Activated CD4-positive, alpha-beta T cell treated with anti-CD3 and anti-CD28 coated beads, Interleukin-2, amount 10 ng/mL, durations not matched to agents 24 days and 14 days (primary cell): ENCODE measurements at regions not wholly inside any gene's neighbourhood (a gene's known extent, or its start where the extent isn't known, plus 50 kb on each side); places are given as distances from the start of the nearest gene placed in this dataset.

Experiments
- DNase-seq: peaks from one replicate; pipeline ENCODE4 v3.0.0; 2022
- H3K27ac Mint-ChIP-seq: one replicate; pipeline ENCODE4 v1.8.0; 2022; ENCODE audit warnings: mild to moderate bottlenecking, mixed read lengths
- H3K27me3 Mint-ChIP-seq: one replicate; pipeline ENCODE4 v1.8.0; 2022; ENCODE audit warnings: mixed read lengths
- H3K36me3 Mint-ChIP-seq: one replicate; pipeline ENCODE4 v1.8.0; 2022; ENCODE audit warnings: low read depth, mild to moderate bottlenecking, mixed read lengths
- H3K4me1 Mint-ChIP-seq: one replicate; pipeline ENCODE4 v1.8.0; 2021; ENCODE audit warnings: mixed read lengths
- H3K4me3 Mint-ChIP-seq: one replicate; pipeline ENCODE4 v1.8.0; 2022; ENCODE audit warnings: mild to moderate bottlenecking, moderate library complexity, mixed read lengths
- H3K9me3 Mint-ChIP-seq: one replicate; pipeline ENCODE4 v1.8.0; 2021; ENCODE audit warnings: mixed read lengths
- intact Hi-C: fragments of 100-400 bp; cut with micrococcal nuclease; formaldehyde crosslinking; loops from one replicate; pipeline ENCODE4 v1.15.1; 2023

- Mint-ChIP-seq H3K9me3 (no peaks in the 10 kb centered on the region), H3K4me3 (no peak overlapping the region), H3K27ac (no peak overlapping the region), H3K27me3 (peaks cover 9% of the 10 kb centered on the region), H3K36me3 (no peaks in the 10 kb centered on the region), H3K4me1 (peaks cover 21% of the 10 kb centered on the region)
- intact Hi-C loops: no loop called here
- no peak for DNase-seq
These were observed 277.6 kb upstream of the CXCR4 start for GRCh38 chr2:136395582-136395981.

DNA sequence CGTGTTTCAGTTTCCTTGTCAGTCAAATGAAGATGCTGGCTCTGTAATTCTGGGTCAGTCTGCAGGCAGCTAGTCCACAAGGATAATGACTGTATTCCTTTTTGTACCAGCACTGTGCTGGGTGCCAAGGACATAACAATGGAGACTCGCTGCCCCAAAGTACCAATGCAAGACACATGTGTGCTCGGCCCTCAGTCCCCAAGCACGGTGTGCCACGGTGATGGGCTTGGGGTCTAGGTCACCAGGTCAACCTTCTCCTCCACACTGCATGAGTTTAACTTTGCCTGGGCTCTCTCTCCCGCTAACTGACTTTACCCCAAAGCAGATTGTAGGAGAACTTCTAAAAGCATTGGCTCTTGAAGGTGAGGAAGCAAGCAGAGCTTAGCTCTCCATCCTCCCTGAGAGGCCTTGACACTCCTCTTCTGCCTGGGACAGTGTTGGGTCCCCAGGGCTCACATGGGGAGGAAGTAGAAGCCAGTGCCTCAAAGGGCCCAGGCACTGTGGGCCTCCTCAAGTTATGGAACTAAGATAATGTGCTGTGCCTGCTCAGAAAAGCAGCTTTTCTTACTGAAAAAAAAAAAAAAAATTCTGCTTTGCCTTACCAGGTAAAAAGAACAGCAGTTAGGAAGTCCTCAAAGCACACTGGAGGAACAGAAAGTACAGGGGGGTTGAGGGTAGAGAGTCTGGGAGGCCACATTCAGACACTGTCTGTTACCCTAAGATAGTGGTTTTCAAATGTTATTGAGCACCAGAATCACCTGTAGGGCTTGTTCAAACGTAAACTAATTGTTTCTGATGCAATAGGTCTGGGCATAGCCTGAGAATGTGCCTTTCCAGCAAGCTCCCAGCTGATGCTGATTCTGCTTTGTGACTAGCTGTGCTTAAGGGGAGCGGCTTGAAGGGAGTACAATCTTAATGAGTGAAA, 276.4 kb upstream of the CXCR4 start:
- H3K4me3 Mint-ChIP-seq: no peak overlapping the region
- no peak overlapping the region for H3K27ac Mint-ChIP-seq
- H3K27me3 Mint-ChIP-seq: peaks cover 2% of the 10 kb centered on the region

DNA sequence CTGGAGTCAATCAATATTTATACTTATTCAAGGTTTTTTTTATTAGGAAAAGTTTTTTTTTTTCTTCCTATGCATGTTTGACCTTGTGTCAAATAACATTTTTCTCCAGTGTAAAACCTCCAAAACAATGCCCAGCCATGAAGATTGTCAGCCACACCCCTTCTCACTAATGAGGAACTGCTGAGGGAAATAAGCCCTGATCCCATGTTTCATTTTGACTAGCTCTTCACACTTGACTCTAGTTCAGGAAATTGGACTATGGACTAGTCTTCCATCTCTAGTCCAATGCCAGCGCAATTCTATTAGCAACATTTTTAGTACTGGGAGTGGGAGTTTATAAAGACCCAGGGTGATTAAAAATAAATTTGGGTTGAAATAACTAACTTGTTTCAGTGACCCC, 275.6 kb upstream of the CXCR4 start:
- no peak for DNase-seq
- H3K27me3 Mint-ChIP-seq: peaks cover 2% of the 10 kb centered on the region
- intact Hi-C loops: no loop called here
- no peaks in the 10 kb centered on the region for H3K9me3 Mint-ChIP-seq
- H3K36me3 Mint-ChIP-seq: no peaks in the 10 kb centered on the region
- H3K4me3 Mint-ChIP-seq: no peak overlapping the region
- H3K27ac Mint-ChIP-seq: no peak overlapping the region
- peaks cover 21% of the 10 kb centered on the region for H3K4me1 Mint-ChIP-seq

More for the DNA sequence above, 276.4 kb upstream of the CXCR4 start:
- H3K9me3 Mint-ChIP-seq: no peaks in the 10 kb centered on the region
- intact Hi-C loops: no loop called here
- peaks cover 21% of the 10 kb centered on the region for H3K4me1 Mint-ChIP-seq
- no peak for DNase-seq
- H3K36me3 Mint-ChIP-seq: no peaks in the 10 kb centered on the region

- no peak for DNase-seq
- intact Hi-C loops: no loop called here
- Mint-ChIP-seq H3K27ac (no peak overlapping the region), H3K4me1 (peaks cover 21% of the 10 kb centered on the region), H3K36me3 (no peaks in the 10 kb centered on the region), H3K4me3 (no peak overlapping the region), H3K9me3 (no peaks in the 10 kb centered on the region), H3K27me3 (peaks cover 2% of the 10 kb centered on the region)
These were observed 275.1 kb upstream of the CXCR4 start for GRCh38 chr2:136392897-136393505.

GRCh38 chr2:136389809-136390208, 271.9 kb upstream of the CXCR4 start:
- H3K27me3 Mint-ChIP-seq: no peaks in the 10 kb centered on the region
- peak; percentile 50 for DNase-seq
- no peak overlapping the region for H3K27ac Mint-ChIP-seq
- H3K9me3 Mint-ChIP-seq: no peaks in the 10 kb centered on the region
- no peaks in the 10 kb centered on the region for H3K36me3 Mint-ChIP-seq
- intact Hi-C loops: no loop called here
- no peak overlapping the region for H3K4me3 Mint-ChIP-seq
- peaks cover 19% of the 10 kb centered on the region for H3K4me1 Mint-ChIP-seq

DNA sequence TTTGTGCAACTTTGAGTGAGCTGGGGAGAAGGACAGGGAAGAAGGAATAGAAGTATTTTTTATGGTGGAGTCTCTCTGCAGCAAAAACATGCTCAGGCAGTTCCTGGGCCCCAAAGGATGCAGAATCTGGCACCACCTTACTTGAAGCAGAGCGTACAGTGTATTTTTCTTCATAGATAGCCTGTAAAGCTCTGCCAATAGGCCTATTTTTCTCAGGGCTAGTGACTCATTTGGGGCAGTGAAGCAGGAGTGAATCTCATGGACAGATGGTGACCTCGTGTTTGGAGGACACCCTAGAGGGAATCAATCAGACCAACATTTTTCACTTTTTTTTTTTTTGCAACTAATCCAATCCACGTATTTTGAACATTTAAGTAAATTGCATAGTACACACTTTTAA, 268.1 kb upstream of the CXCR4 start:
- no peak for DNase-seq
- no peak overlapping the region for H3K27ac Mint-ChIP-seq
- H3K36me3 Mint-ChIP-seq: no peaks in the 10 kb centered on the region
- H3K9me3 Mint-ChIP-seq: no peaks in the 10 kb centered on the region
- intact Hi-C loops: no loop called here
- peaks cover 40% of the 10 kb centered on the region for H3K4me1 Mint-ChIP-seq
- no peaks in the 10 kb centered on the region for H3K27me3 Mint-ChIP-seq
- H3K4me3 Mint-ChIP-seq: no peak overlapping the region

DNA sequence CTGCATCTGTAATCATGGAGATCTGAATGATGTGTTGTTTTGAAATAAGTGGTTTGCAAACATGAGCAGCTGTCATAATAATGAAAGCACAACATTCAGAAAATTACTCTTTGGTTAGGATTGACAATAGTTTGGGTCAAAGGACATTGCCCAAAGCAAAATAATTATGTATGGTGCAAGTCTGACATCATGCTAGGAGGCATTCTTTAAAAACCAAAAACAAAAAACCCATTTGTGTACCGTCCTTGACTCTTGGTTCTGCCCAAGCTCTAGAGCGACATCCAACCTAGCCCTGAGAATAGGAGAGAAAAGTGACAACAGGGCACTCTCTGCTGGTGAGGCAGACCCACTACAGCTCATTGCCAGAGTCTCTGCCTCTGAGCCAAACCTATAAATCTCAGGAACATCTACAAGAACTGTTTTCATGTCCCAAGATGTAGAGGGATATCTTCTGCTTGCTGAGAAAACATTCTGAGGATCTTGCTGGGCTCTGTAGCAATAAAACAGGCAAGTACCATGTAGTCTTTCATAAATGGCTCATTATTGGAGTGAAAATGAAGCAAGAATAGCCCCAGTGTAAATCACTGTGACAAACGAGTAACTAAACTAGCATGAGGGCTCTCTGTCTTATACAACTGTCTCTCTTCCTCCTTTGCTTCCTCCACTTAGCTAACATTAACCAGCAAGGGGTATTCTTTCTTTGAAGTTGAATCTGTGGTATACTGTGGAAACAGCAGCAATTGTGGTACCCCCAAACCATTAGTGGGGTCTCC, 266.8 kb upstream of the CXCR4 start:
- Mint-ChIP-seq H3K4me1 (peaks cover 44% of the 10 kb centered on the region), H3K36me3 (no peaks in the 10 kb centered on the region), H3K27ac (peak overlapping the region; percentile 93), H3K27me3 (no peaks in the 10 kb centered on the region), H3K9me3 (no peaks in the 10 kb centered on the region), H3K4me3 (peak overlapping the region; percentile 27)
- DNase-seq: peak; percentile 87
- intact Hi-C loops: loop anchor here (1.0 to 5.0 kb wide), 6 partner anchors 39 to 1466 kb away; partner anchors contain the start of genes CCNT2, R3HDM1, UBXN4 and ZRANB3

GRCh38 chr2:136383167-136383566, 265.2 kb upstream of the CXCR4 start:
- Mint-ChIP-seq H3K4me3 (peak overlapping the region; percentile 58), H3K27ac (peak overlapping the region; percentile 93), H3K9me3 (no peaks in the 10 kb centered on the region), H3K4me1 (peaks cover 57% of the 10 kb centered on the region), H3K27me3 (no peaks in the 10 kb centered on the region), H3K36me3 (no peaks in the 10 kb centered on the region)
- no peak for DNase-seq
- intact Hi-C loops: loop anchor here (2.0 to 5.0 kb wide), 5 partner anchors 176 to 1330 kb away; partner anchors contain the start of genes R3HDM1, RAB3GAP1, UBXN4 and ZRANB3

DNA sequence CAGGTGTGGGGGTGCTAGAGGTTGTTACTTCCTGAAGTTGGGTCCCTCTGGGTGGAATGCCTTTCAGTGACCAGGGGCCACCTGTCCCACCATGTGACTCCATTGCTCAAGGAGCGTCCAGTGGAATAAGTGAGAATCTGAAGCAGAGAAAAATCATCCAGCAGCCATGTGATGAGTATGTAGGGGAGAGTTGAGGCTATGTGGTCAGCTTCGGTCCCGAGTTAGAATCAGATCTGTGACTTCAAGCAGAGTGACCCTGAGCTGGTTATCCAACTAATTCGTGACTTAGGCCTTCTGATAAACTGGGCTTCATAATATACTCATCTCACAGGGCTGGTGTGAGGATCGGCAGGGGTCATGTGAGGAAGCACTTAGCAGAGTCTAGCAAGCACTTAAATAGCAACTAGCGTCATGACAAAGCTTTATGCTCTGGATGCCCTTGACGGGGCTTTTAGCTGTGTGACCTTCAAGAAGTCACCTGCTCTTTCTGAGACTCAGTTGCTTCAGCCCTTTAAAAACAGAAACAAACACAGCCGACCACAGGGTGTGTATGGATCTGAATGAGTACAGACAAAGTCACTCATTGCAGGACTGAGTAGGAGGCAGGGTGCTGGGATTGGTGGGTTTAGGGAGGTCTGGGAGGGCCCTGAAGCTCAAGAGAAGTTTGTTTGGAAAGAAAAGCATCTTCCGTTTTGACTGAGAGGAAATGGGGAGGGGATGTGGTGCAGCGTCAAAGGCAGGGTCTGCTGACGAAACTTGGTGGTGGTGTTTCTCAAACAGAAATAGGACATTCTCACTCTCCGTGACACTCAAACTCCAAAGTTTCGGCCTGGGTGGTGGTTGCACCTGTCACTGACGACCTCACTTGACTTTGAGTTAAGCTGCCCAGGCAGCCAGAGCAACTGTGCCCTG, 264.0 kb upstream of the CXCR4 start:
- H3K36me3 Mint-ChIP-seq: no peaks in the 10 kb centered on the region
- peaks cover 69% of the 10 kb centered on the region for H3K4me1 Mint-ChIP-seq
- H3K27me3 Mint-ChIP-seq: no peaks in the 10 kb centered on the region
- peak overlapping the region; percentile 58 for H3K4me3 Mint-ChIP-seq
- H3K27ac Mint-ChIP-seq: peak overlapping the region; percentile 93
- peak; percentile 93 for DNase-seq
- no peaks in the 10 kb centered on the region for H3K9me3 Mint-ChIP-seq
- intact Hi-C loops: loop anchor here (1.0 to 5.0 kb wide), 18 partner anchors 23 to 1329 kb away; partner anchors contain the start of genes DARS1, R3HDM1, RAB3GAP1 and UBXN4

GRCh38 chr2:136381245-136381644, 263.3 kb upstream of the CXCR4 start:
- Mint-ChIP-seq H3K27ac (peak overlapping the region; percentile 93), H3K36me3 (no peaks in the 10 kb centered on the region), H3K9me3 (no peaks in the 10 kb centered on the region), H3K4me3 (peak overlapping the region; percentile 58), H3K4me1 (peaks cover 77% of the 10 kb centered on the region), H3K27me3 (no peaks in the 10 kb centered on the region)
- intact Hi-C loops: loop anchor here (5.0 kb wide), 3 partner anchors 639 to 849 kb away; partner anchors contain the start of genes R3HDM1, UBXN4 and ZRANB3
- no peak for DNase-seq

DNA sequence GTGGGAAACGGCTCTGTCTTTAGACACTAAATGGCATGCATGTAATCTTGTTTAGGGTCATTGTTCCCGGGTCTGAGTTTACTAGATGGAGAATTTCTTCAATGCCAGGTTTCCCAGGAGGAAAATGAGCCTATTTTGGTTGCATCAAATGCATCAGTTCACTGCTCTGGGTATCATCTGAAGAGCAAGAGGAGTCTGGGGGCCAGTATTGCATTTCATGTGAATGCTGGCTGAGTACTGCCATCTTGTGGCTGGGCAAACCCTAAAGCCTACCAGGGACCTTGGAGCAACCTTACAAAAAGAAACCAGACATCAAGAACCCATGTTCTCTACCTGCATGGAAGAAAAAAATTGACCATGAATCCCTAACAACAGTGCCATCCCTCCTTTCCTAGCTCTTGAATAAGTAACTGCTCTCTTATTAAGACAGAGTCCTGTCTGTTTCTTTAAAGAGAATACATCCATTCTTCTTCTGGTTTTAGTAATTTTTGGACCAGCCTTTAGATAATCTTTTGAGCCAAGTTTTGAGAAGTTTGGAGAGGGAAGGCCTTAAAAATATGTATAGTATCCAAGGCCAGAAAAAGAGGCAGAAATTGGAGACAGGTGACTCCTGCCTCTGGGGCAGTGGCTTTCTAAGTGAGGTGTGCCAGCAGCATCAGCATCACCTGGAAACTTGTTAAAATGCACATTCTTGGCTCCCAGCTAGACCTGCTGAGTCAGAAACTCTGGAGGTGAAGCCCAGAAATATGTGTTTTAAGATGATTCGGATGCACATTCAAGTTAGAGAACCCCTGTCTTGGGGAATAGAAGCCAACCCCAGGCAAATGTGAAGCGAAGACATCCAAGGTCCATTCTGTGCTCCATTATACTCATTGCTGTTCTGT, 261.0 kb upstream of the CXCR4 start:
- Mint-ChIP-seq H3K9me3 (no peaks in the 10 kb centered on the region), H3K27ac (no peak overlapping the region), H3K36me3 (no peaks in the 10 kb centered on the region), H3K4me1 (peaks cover 86% of the 10 kb centered on the region), H3K27me3 (no peaks in the 10 kb centered on the region), H3K4me3 (no peak overlapping the region)
- DNase-seq: peak; percentile 93
- intact Hi-C loops: loop anchor here (1.0 kb wide), 2 partner anchors 260 to 466 kb away; no protein-coding TSS in a partner anchor
